ENCODE measurements at regions not wholly inside any gene's neighbourhood (a gene's known extent, or its start where the extent isn't known, plus 50 kb on each side); places are given as distances from the start of the nearest gene placed in this dataset.
"Not testable (repeated sequence)": the region's sequence is repeated elsewhere in the genome, so short reads cannot be mapped to it uniquely, and the experiment has no call there.

DNA sequence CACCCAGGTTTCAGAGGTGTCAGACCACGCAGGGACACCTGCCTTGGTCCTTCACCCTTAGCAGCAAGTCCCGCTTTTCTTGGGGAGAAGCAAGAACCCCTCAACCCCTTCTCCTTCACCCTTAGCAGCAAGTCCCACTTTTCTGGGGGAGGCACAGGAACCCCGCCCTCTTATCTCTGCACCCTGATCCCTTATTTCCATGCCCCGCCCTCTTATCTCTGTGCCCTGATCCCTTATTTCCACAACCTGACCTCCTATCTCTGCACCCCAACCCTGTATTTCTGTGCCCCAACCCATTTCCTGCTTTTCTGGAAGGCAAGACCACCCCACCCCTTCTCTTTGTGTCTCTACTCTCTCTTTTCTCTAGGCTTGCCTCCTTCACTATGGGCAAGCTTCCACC is 94.7 kb upstream of the DEFB108B start:
- TF ChIP-seq EZH2 (IDR thresholded peaks at IDR 0.05; ENCODE audit: low read depth); CTCF (conservative IDR thresholded peaks at IDR 0.05): not testable (repeated sequence)

Data from PC-9 (cell line).